ENCODE measurements at regions not wholly inside any gene's neighbourhood (a gene's known extent, or its start where the extent isn't known, plus 50 kb on each side); places are given as distances from the start of the nearest gene placed in this dataset.
A peak's percentile ranks its signal among the peaks of the same experiment; 100 is the strongest.
"Not testable (repeated sequence)": the region's sequence is repeated elsewhere in the genome, so short reads cannot be mapped to it uniquely, and the experiment has no call there.

DNA sequence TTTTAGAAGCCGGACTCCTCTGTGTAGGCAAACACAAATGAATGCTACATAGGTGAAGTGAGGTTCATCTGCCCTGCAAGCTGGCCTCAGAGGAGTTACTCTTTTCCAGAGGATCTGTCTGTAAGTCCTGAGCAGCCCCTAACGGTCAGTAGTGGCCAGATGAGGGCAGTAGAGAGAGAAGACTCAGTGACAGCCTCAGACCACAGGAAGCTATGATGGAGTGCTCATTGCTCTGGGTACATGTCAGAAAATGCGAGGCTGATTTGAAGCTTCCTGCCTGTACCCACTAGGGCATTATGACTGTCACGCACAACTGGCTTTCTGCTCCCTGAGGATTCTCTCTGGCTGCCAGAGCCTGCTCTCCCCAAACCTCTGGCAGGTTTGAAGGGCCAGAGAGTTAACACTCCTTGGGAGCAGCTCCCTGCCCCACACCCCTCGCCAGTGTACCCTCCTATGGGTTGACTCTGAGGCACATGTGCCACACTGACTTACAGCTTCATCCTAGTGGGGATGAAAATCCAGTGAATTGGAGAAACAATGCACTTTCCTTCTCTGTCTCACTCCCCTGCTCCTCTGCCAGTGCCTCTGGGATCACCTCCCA is 141.5 kb downstream of the GABRG2 start:
- DNase-seq, result peak; percentile 83

DNA sequence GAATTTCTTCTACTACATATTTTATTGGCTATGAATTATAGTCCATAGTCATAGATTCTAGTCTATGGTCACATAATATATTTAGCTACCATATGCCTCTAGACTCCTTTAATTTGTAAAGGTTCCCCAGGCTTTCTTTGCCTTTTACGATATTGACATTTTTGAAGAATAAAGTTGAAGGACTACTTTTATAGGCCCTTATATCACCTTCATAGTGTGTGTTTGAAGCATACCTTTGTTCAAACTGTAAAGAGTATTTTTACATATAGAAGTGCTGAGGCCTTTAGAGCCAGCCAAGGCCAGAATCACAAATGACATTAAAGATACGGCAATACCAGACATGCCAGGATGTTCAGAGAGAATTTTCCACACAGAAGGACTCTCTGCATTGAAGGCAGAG is 147.0 kb downstream of the GABRG2 start:
- no peak for DNase-seq

DNA sequence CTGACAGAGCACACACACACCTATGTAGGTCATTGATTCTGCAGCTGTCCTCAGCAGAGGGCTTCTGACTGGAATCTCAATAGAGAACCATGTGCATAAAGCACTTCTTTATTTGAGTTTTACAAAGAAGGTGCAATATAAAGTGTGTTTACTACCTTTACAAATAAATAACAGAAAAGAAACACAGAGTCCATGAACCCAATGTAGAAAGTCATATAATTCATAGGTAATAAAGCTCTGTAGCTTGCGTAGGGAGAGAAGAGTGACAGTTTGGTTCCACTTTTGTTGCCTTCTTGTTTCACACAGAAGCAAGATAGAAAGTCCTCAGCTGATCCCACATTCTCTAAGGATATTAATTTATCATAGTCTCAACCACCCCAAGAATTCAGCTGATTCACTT is 149.5 kb downstream of the GABRG2 start:
- DNase-seq, result no peak

DNA sequence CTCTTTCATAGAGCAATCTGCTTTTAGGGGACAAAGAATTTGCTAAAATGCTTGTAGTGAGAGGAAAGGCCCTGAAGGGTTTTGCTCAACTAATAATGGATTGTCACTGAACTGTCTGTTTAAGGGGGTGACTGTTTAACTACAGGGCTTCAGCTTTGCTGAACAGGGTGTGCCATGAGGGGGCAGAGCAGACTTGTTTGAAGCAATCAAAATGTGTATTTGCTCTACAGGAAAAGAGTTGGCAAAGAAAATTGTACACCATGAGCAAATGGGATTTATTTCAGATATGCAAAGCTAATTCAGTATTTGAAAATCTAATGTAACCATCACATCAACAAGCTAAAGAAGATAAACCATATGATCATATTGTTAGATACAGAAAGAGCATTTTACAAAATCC is 154.3 kb downstream of the GABRG2 start:
- peak; percentile 8 for DNase-seq

DNA sequence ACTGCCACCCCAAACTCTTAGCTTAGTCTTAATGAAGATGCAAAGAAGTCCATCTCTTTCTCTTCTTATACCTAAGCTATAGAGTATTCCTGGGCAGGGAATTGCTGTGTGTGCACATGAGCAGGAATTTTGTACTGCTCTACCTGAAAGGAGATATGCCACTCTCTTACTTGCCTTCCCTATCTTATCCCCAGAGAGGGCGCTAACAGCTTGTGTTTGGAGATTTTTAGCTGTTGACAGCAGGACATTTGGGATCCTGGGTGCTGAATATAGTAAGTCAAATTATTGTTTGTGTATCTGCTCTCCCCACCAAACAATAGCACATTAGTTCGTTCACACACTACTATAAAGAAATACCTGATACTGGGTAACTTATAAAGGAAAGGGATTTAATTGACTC is 159.5 kb downstream of the GABRG2 start:
- no peak for DNase-seq

DNA sequence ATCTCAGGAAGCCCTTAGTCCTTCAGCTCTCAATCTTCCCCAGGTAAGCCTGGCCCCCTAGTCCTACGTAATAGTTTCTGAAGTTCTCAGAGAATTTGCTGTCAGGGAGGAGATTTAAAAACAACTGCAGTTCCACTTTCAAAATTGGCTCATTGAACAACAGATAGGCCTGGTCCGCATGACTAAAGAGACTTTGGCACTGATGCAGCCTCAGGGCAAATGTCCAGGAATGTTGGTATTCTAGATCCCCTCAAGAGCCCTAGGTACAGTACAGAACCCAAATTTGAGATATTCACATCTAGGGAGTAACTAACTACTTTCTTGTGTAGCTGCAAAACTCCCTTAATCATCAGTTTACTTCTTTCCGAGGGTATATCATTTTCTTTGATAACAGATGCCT is 162.8 kb downstream of the GABRG2 start:
- DNase-seq, result no peak

DNA sequence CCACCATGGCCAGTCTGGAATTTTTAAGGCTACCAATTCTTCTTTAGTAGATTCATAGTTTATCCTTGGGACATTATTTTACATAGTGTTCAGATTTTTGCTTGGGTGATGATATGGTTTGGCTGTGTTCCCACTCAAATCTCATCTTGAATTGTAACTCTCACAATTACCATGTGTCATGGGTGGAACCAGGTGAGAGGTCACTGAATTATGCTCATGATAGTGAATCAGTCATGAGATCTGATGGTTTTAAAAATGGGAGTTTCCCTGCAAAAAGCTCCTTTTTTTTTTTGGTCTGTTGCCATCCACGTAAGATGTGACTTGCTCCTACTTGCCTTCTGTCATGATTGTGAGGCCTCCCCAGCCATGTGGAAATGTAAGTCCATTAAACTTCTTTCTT is 163.9 kb downstream of the GABRG2 start:
- DNase-seq, result no peak

DNA sequence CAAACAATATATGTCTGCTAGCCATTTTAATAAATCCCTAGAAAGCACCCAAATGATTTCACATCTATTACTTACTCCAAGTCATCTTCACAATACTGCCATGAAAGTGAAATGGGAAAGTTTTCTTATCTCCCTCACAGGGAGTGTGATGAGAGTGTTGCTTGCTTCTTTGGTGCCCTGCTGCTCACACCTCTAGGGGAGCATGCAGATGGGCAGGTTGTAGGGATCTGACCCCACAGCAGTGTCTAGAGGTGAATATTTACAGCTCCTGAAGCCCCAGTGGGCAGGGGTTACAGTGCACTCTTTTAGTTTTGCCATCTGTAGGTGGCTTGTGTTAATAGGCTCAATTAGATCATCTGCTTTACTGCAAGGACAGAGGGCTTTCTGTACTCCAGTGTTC is 173.2 kb downstream of the GABRG2 start:
- no peak for DNase-seq

DNA sequence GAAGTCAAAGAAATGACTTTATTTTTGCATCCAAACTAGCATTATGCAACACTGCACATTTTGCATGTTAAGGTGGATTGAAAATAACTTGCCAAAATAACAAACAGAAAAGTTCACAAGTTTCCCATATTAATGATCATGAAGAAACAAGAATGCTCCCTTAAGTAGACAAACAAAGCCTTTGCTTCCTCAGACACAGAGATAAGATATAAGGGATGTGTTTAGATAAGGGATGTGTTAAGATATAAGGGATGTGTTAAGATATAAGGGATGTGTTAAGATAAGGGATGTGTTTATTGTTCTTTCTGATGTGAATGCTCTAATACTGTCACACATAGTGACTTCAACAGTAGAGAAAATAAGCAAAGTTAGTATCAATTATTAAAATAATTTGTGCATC is 174.8 kb downstream of the GABRG2 start:
- no peak for DNase-seq

DNA sequence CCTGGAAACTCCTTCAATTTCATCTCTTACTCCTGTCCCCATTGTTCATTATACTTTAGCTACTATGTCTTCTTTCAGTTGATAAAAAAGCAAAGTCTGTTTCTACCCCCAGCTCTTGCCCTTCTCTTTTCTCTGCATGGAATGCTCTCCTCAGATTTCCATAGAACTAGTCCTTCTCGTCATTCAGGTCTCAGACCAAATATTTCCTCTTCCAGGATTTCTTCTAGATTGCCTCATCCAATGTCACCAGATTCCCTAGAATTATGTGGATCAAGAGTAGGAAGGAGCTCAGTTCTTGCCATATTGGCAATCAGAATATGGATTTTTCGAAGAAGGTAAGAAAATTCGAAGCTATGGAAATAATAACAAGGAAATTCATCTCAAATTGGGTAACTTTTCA is 176.1 kb downstream of the GABRG2 start:
- DNase-seq, result no peak

DNA sequence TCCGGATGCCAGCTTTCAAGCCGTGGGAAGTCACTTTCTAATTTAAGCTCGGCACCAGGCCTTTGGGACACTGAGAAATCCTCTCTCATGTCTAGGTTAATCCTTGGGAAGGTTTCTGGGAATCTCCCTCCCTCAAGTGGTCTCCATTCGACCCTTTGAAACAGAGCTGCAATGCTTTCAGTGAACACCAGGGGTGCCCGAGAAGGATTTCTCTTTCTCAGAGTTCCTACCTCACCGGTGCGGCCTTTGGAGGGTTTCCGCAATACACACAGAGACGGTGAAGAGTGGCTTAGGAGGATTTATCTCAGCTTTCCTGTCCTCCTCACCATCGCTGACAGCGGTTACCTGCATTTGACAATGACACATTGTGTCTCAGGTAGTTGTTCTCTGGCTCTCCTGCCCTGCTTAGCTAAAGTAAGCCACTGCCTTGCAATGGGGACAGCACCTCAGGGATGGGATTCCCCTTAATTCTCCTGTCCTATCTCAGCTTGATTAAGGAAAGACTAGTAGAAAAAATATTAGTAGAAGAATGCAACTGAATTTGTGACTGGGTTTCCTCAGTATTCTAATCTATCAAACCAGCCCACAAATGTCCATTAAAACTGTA is 180.6 kb downstream of the GABRG2 start:
- DNase-seq, result no peak

DNA sequence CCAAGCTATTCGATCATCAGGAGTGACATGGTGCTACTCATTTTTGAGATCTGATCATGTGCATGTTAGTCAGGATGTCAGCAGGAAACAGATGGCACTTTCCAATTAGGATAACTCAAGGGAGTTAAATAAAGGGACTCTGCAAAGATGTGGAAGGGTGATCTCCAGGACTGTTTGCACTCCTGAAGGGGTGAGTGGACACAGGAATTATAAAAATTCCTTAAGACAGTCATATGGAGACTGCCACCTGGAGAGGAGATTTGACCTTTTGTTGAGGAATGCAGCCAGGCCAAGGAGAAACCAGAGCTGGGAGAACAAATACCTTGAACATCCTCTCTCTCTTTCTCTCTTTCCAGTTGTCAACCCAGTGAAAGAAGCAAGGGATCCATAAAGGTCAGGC is 189.1 kb downstream of the GABRG2 start:
- DNase-seq, result no peak

DNA sequence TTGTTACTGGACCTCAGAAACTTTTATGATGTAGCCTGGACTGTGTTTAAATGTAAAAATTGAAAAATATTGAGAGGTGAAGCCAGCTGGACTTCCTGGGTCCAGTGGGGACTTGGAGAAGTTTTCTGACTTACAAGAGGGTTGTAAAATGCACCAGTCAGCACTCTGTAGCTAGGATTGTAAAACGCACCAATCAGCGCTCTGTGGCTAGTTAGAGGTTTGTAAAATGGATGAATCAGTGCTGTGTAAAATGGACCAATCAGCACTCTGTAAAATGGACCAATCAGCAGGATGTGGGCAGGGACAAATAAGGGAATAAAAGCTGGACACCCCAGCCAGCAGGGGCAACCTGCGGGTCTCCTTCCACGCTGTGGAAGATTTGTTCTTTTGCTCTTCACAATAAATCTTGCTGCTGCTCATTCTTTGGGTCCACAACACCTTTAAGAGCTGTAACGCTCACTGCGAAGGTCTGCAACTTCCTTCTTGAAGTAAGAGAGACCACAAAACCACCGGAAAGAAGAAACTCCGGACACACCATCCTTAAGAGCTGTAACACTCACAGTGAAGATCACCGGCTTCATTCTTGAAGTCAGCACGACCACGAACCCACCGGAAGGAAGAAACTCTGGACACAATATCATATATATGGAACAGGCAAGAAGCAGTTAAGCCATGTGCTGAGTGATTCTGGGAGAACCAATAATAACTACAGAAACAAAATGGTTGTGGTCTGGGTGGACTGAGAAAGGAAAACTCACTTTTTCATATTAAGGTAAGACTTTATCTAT is 201.3 kb downstream of the GABRG2 start:
- peak; percentile 96 for DNase-seq

DNA sequence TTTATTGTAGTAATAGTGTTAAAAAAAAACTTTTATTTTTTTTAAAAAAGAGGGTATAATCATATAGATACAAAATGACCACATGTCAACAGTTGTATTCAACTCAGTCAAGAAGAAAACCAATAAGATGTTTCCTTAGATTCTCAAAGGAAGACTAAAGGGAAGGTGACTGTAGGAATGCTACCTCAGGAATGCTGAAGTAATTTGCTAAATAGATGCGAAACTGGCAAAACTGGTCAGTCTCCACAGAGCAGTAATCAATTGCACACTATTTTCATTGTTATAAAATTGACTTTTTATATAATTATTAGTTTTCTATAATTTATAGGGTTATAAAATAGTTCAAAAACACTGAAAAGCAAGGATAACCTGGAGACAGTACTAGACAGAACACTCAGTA is 204.8 kb downstream of the GABRG2 start:
- no peak for DNase-seq

DNA sequence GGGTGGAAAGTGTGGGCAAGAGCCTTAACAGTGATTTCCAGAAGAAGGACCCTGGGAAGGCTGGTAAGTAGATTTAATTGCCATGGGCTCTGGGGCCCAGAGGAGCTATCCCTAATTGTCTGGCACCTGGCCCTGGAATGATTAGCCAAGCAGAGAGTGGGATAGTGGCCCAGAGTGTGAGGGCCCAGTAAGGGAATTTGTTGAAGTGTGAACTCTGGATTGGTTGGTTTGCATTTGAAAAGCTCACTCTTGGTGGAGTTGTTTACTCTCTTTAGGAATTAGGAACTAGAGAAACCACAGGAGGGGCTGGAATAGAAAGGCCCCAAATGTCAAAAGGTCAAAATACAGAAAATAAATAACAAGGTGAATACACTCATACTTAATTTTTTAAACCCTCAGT is 207.1 kb downstream of the GABRG2 start:
- no peak for DNase-seq

DNA sequence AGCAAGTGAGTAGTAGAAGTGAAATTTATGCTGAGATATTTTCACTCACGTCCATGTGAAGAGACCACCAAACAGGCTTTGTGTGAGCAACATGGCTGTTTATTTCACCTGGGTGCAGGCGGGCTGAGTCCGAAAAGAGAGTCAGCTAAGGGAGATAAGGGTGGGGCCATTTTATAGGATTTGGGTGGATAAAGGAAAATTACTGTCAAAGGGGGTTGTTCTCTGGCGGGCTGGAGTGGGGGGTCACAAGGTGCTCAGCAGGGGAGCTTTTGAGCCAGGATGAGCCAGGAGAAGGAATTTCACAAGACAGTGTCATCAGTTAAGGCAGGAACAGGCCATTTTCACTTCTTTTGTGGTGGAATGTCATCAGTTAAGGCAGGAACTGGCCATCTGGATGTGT is 207.8 kb downstream of the GABRG2 start:
- not testable (repeated sequence) for DNase-seq

DNA sequence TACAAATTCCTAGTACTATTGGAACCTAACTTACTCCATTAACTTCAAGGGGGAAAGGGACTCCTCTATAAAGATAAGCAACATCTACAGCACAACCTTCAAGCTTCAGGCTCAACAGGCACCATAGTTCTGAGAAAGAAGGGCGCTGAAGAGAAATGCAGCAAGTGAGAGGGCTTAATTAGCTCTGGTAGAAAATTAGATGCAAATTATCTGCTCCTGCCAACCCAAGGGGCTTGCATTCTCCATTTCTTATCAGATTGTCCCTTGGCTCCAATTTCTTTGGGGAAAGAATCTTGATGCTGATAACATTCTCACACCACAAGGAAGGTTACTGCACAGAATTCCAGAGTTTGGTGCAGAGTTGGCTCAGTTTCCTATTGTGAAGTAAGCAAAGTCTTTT is 214.6 kb downstream of the GABRG2 start:
- DNase-seq, result no peak

DNA sequence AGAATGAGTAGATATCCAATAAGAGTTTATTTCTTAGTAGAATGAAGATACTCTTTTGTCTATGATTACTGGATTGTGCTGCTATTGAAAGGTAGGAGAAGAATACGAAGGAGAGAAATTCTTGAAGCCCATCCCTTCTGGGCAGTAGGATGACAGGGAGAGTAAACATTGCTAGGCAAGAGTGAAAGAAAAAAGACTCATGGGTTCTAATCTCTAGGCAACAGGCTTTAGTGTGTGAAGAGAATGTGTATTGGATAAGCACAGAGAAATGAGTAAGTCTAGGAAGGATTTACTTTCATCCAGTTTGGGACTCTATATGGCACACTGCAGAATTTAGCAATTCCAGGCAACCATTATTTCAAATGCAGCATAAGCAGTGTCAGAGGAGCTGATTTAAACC is 216.0 kb downstream of the GABRG2 start:
- DNase-seq, result no peak

DNA sequence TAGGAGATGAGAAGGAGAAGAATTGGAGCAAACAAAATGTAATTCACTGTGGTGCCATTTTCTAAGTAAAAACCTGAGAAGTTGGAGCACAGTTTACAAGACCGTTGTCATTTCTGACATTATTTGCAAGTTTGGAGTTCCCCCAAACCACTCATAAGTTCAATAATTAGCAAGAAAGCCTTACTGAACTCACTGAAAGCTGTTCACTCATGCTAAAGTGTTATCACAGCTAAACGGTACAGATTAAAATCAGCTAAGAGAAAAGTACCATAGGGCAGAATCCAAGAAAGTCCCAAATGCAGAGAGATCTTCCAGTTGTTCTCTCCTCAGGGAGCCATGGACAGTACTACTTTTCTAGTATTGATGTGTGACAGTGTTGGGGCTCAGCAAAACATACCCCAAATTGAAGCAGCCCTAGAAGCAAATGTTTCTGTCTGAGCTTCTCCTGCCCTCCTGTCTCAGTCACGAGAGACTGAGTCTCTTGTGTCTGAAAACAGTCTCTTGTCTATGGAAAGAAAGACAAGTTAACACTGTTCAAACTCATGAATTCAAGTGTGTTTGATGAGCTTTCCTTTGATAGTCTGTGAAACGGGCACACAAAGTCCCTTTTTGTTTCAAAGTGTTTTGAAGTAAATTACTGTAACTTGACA is 221.2 kb downstream of the GABRG2 start:
- no peak for DNase-seq

DNA sequence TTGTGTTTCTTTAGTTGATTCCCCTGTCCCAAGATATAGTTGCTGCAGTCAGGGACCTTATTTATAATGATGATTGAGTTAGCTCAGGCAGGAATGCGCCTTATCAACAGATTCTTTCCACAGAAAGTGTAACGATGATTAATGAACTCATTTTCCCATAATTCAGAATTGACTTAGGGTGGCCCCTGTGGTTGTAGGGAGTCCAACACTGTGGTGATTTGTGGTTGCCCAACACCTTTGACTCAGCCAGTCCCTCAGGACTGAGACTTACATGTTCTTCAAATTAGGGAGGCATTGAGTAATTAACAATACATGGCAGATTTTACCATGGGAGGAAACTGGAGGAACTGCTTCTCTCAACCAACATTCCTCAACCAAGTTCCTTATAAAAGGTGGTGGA is 221.9 kb downstream of the GABRG2 start:
- DNase-seq, result peak; percentile 74

DNA sequence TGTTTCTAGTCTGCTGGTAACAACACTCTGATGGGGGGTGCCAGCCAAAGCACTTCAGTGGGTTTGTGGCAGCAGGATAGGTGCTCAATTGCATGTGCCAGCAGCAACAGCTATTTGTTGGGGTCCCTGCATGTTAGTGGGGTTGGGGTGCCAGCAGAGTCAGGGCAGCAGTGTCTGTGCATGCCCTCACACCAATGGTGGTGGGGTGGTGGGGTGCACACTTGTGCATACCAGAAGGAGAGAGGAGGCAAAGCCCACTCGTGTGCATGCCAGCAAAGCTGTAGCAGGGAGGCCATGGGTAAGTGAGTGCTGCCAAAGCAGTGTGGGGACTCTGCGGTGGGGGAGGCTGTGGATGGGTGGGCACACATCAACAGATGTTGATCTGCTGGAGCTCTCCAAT is 232.2 kb downstream of the GABRG2 start:
- DNase-seq, result no peak

DNA sequence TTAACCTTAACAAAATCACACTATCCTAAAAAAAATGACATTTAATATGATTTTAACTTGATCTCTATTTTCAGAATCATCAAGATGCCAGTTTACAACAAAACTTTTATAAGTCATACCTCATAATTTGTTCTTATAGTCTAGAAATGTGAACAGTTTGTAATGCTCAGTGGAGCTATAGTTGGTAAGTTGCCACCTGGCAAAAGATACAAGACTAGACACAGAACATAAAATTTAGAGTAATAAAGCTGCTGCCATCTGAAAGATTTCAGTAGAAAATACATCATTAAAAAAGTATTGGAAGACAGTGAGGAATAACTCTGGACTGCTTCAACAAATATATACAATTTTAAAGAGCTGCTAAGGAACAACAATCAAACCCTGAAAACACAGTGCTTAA is 233.8 kb downstream of the GABRG2 start:
- DNase-seq, result no peak

DNA sequence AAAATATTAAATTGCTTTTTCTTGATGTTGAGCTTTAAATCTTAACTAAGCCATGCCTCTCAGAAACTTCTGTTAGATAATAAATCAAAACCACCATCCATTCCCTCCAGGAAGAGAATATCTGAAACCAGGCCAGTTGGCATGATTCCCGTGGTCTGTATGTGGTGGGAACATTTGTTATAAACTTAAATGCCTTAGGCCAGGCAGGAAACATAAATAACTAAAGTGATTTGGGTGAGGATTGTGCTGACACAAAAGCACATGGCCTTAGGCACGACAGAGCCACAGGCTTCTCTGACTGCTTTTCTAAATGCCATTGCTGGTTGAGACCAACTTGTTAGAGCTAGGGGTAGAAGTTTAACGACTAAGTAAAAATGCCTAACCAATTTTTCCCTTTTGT is 255.9 kb downstream of the GABRG2 start:
- no peak for DNase-seq

DNA sequence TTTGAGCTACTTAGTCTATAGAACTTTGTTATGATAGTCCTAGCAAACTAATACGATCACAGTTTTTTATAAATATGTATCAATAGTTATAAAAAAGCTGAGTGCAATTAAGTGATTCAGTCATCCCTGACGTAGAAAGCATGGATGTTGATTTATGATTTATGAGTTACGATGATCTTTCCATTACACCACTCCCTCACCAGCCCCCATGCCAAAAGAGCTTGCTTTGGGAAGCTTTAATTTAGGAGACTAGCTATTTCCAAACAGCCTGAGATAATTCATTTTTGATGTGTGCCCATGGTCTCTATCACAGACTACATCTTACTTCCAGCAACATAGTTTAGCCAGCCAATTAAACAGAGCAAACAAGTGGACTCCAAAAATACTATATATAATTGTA is 256.8 kb downstream of the GABRG2 start:
- DNase-seq, result no peak

Data from MV-4-11 (cell line).